ENCODE measurements at regions not wholly inside any gene's neighbourhood (a gene's known extent, or its start where the extent isn't known, plus 50 kb on each side); places are given as distances from the start of the nearest gene placed in this dataset.

DNA sequence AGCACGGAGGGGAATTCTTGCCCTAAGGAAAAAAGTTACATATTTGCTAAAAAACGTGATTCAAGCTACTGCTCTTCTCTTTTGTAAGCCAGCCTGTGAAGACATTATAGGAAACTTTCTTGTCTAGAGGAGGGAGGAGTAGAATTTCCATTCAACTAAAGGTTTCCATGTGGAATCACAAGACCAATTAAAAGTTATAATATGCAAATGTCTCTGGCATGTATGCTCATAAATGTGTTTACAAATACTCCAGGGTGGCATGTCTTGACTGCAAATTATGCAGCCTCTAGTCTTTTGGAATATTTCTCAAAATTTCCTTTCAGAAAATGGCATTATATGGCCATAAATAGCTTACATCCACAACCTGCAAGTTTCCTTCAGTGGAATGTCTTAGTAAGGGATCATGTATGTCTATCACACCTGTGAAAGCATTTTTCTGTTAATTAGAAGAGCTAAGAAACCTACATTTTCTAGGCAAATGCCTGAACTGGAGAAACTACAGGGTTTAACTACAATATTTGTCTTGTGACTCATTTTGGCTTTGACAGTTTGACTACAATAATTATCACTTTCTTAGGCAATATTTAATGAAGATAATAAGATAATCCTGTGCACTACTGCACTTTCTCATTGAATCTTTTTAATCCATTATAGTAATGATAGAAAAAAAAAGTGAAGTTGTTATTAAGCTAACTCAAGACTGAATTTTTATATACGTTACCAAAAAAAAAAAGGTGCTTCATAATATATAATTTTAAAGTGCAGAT is 111.1 kb upstream of the C10orf90 start:
- 28 to 40% (median 34%) methylated on average over 3 of the region's 3 CpGs for WGBS, 4 donors
- intact Hi-C loops (cut with DNase I): no loop called here
- no peaks in the 10 kb centered on the region for H3K36me3 ChIP-seq (replicated peaks in 1 of 2)
- H3K4me1 ChIP-seq (replicated peaks in 1 of 2): no peaks in the 10 kb centered on the region
- no peak overlapping the region for H3K27ac ChIP-seq
- no peaks in the 10 kb centered on the region for H3K9me3 ChIP-seq (replicated peaks in 1 of 3)
- peaks cover 8% of the 10 kb centered on the region for H3K27me3 ChIP-seq
- DNase-seq: no peak
- H3K4me3 ChIP-seq: no peak overlapping the region
- TF ChIP-seq POLR2A (IDR thresholded peaks at IDR 0.05): no peak
- TF ChIP-seq, protein P1, sequence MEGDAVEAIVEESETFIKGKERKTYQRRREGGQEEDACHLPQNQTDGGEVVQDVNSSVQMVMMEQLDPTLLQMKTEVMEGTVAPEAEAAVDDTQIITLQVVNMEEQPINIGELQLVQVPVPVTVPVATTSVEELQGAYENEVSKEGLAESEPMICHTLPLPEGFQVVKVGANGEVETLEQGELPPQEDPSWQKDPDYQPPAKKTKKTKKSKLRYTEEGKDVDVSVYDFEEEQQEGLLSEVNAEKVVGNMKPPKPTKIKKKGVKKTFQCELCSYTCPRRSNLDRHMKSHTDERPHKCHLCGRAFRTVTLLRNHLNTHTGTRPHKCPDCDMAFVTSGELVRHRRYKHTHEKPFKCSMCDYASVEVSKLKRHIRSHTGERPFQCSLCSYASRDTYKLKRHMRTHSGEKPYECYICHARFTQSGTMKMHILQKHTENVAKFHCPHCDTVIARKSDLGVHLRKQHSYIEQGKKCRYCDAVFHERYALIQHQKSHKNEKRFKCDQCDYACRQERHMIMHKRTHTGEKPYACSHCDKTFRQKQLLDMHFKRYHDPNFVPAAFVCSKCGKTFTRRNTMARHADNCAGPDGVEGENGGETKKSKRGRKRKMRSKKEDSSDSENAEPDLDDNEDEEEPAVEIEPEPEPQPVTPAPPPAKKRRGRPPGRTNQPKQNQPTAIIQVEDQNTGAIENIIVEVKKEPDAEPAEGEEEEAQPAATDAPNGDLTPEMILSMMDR (IDR thresholded peaks at IDR 0.05): no peak

DNA sequence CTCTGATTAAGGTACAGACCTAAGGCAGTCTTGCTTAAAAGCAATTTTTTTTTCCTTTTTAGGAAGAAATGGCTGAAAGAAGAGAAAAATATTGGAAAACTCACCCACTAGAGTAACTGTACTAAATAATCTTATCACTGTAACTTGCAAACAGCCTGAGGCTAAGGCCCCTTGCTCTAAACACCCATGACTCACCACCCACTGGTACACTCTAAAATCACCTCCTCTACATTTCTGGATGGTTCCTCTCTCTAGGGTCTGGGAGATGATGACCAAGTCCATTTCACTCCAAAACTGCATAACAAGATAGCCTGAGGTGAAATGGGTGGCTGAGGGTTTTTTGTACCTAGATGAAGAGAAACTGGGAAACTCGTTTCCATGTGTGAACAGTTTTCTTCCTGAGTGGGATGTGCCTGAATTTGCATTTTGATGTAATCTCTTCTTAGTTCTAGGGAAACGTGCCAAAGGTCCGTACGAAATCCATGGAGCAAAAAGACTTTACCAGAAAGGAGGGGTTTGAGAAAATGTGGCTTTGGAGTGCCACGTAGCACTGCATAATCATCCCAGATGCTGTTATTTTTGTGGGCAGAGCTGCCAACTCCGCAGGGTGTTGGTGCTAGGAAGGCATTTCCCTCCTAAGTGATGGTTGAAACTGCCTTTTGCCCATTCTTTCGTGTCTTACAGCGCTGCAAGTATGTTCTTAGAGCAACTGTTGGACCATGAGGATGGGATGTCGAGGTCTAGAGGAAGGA is 113.5 kb upstream of the C10orf90 start:
- DNase-seq: no peak
- Histone ChIP-seq H3K36me3 (replicated peaks in 1 of 2) (no peaks in the 10 kb centered on the region), H3K4me1 (replicated peaks in 1 of 2) (no peaks in the 10 kb centered on the region), H3K9me3 (replicated peaks in 1 of 3) (no peaks in the 10 kb centered on the region), H3K27ac (no peak overlapping the region), H3K27me3 (peaks cover 9% of the 10 kb centered on the region), H3K4me3 (no peak overlapping the region)
- TF ChIP-seq, protein P1 (IDR thresholded peaks at IDR 0.05): no peak
- TF ChIP-seq POLR2A (IDR thresholded peaks at IDR 0.05): no peak
- intact Hi-C loops (cut with DNase I): no loop called here
- 69 to 73% (median 72%) methylated on average over 9 of the region's 9 CpGs for WGBS, 4 donors

DNA sequence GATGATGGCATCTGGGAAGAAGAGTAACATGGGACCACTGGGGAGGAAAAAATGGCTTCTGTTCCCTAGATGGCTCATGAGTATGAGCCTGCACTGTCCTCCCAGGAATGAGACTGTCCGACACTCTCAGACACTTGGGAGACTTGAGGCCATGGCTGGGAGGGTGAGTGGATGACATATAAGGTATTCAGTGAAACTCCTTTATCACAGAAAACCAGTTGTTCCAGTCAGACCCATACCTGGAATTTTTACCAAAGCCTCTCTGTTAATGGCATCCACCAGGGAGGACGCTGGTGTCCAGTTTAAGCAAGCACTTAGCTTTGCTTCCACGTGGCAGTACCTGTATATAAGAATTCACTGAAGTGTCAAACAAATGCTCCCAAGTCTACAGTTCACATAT is 116.7 kb upstream of the C10orf90 start:
- Histone ChIP-seq H3K4me1 (replicated peaks in 1 of 2) (no peaks in the 10 kb centered on the region), H3K27me3 (peaks cover 9% of the 10 kb centered on the region), H3K4me3 (no peak overlapping the region), H3K27ac (no peak overlapping the region), H3K9me3 (replicated peaks in 1 of 3) (no peaks in the 10 kb centered on the region), H3K36me3 (replicated peaks in 1 of 2) (no peaks in the 10 kb centered on the region)
- intact Hi-C loops (cut with DNase I): no loop called here
- no peak for TF ChIP-seq POLR2A (IDR thresholded peaks at IDR 0.05)
- TF ChIP-seq, protein P1 (IDR thresholded peaks at IDR 0.05): no peak
- WGBS, 4 donors: 63 to 74% (median 69%) methylated on average over 2 to 3 of the region's 3 CpGs
- DNase-seq: no peak

DNA sequence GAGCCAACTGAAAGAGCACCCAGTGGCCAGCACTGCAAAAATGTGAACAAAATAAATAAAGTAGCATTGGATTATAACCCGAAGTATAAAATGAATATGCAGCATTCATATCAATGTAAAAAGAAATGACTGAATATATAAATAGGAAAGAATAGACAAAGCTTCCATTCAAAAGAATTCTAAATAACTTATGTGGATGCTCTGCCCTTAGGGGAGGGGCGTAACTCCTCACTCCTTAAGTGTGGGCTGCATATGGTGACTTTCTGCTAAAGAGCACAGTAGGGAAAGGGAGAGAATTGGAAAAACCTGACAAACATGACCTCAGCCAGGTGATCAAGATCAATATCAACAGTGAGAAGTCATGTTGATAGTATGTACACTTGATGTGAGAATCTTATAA is 109.9 kb upstream of the DOCK1 start:
- TF ChIP-seq, protein P1 (IDR thresholded peaks at IDR 0.05): no peak
- no peak for TF ChIP-seq POLR2A (IDR thresholded peaks at IDR 0.05)
- intact Hi-C loops (cut with DNase I): no loop called here
- WGBS, 4 donors: 81 to 88% (median 86%) methylated on average over 2 of the region's 2 CpGs

More for the DNA sequence above, 109.9 kb upstream of the DOCK1 start:
- no peaks in the 10 kb centered on the region for H3K9me3 ChIP-seq (replicated peaks in 1 of 3)
- no peak overlapping the region for H3K4me3 ChIP-seq
- H3K27ac ChIP-seq: no peak overlapping the region
- no peaks in the 10 kb centered on the region for H3K36me3 ChIP-seq (replicated peaks in 1 of 2)
- no peaks in the 10 kb centered on the region for H3K27me3 ChIP-seq
- H3K4me1 ChIP-seq (replicated peaks in 1 of 2): no peaks in the 10 kb centered on the region
- no peak for DNase-seq

Measured in adrenal gland (tissue), 9 donors.